ENCODE measurements at regions not wholly inside any gene's neighbourhood (a gene's known extent, or its start where the extent isn't known, plus 50 kb on each side); places are given as distances from the start of the nearest gene placed in this dataset.

DNA sequence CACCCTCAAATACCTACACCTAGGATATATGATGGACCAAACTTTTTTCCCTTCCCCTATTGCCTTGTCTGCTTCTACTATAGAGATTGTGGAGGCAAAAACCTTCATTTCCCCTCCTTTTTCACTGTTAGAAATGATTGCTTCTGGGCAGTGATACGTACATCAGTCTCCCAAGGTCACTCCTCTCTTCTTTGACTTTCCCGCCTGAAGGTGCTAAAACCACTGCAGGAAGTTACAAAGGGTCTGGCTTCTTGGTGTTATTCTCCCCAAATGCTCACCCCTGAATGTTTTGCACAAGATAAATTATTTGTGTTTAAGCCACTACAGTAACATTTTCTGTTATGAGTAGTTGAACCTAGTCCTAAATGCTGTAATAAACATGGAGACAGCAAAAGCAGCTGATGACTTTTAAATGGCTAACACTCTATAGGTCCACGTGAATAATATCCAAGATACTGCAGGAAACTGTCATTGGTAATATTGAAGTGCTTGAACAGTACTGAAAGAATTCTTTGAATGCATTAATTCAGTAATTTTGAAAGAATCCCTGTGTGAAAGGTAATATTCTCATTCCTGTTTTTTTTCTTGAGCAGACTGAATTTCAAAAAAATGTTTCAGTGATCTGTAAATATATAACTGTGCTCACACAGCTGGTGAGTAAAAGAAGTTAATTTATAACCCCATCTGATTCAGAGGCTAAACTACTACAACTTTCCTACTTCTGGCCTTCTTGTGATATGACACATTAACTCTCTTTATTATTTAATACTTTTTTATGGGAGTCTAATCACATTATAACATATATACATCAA, 865.1 kb downstream of the EFNB2 start:
- ATAC-seq (no peak), DNase-seq (no peak)
- Mint-ChIP-seq H3K4me1 (no peaks in the 10 kb centered on the region), H3K4me3 (no peak overlapping the region), H3K27me3 (no peaks in the 10 kb centered on the region), H3K27ac (no peak overlapping the region), H3K36me3 (no peaks in the 10 kb centered on the region), H3K9me3 (peaks cover 0 to 9% (median 0%) of the 10 kb centered on the region in 11 donors)
- POLR2A ChIA-PET: no interaction called here
- no peaks in the 10 kb centered on the region for H3K4me1 ChIP-seq (ENCODE audit: control insufficient read depth in 2 of 2, insufficient read depth in 2 of 2, low read length in 2 of 2)
- intact Hi-C loops (cut with micrococcal nuclease): no loop called here
- H3K27ac ChIP-seq (ENCODE audit: low read depth, low read length): no peak overlapping the region
- H3K4me3 ChIP-seq (ENCODE audit: low read length): no peak overlapping the region
- no peaks in the 10 kb centered on the region for H3K9me3 ChIP-seq (ENCODE audit: control insufficient read depth in 2 of 3, low read length in 3 of 3)
- CTCF ChIA-PET: no interaction called here
- H3K27me3 ChIP-seq (ENCODE audit: control insufficient read depth in 2 of 2, insufficient read depth in 2 of 2, low read length in 2 of 2): no peaks in the 10 kb centered on the region
- no peaks in the 10 kb centered on the region for H3K36me3 ChIP-seq (ENCODE audit: control insufficient read depth in 2 of 3, insufficient read depth in 3 of 3, low read length in 3 of 3)

DNA sequence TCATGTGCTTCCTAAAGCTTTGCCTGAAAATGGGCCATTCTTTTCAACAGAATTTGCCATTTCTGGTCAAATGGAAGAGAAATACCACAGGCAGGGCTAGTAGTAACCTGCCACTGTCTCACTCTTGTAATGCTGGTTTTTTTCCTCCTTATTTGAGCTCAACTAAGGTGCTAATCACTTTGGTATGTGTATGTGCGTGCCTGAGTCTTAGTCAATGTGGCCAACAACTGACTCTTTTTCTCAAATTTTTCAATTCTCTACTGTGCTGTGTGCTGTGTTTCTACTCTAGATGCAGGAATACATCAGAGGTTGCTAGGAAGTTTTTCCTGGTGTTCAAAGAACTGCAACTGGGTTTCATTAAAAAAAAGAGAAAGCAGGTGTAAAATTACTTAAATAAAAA, 870.2 kb downstream of the EFNB2 start:
- Histone ChIP-seq H3K36me3 (ENCODE audit: control insufficient read depth in 2 of 3, insufficient read depth in 3 of 3, low read length in 3 of 3) (no peaks in the 10 kb centered on the region), H3K27me3 (ENCODE audit: control insufficient read depth in 2 of 2, insufficient read depth in 2 of 2, low read length in 2 of 2) (no peaks in the 10 kb centered on the region), H3K27ac (ENCODE audit: low read depth, low read length) (no peak overlapping the region), H3K4me1 (ENCODE audit: control insufficient read depth in 2 of 2, insufficient read depth in 2 of 2, low read length in 2 of 2) (no peaks in the 10 kb centered on the region), H3K9me3 (ENCODE audit: control insufficient read depth in 2 of 3, low read length in 3 of 3) (no peaks in the 10 kb centered on the region), H3K4me3 (ENCODE audit: low read length) (no peak overlapping the region)
- DNase-seq: no peak
- CTCF ChIA-PET: no interaction called here
- Mint-ChIP-seq H3K27me3 (no peaks in the 10 kb centered on the region), H3K27ac (no peak overlapping the region), H3K36me3 (no peaks in the 10 kb centered on the region), H3K9me3 (peaks cover 0 to 2% (median 0%) of the 10 kb centered on the region in 11 donors), H3K4me3 (no peak overlapping the region), H3K4me1 (no peaks in the 10 kb centered on the region)
- POLR2A ChIA-PET: no interaction called here
- intact Hi-C loops (cut with micrococcal nuclease): no loop called here
- no peak for ATAC-seq

DNA sequence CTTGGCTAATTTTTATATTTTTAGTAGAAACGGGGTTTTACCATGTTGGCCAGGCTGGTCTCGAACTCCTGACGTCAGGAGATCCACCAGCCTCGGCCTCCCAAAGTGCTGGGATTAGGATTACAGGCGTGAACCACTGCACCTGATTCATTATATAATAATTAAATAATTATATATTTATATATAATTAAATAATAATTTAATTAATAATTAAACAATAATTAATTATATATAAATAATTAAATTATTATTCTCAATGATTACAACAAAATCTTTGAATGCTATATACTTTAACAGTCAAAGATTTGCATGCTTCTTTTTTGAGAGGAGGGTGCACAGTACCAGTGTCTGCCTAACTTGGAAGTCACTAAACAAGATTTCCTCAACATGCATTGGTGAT, 872.3 kb downstream of the EFNB2 start:
- Mint-ChIP-seq H3K27me3 (no peaks in the 10 kb centered on the region), H3K4me1 (no peaks in the 10 kb centered on the region), H3K27ac (no peak overlapping the region), H3K36me3 (no peaks in the 10 kb centered on the region), H3K4me3 (no peak overlapping the region), H3K9me3 (peaks cover 0 to 2% (median 0%) of the 10 kb centered on the region in 11 donors)
- no peaks in the 10 kb centered on the region for H3K36me3 ChIP-seq (ENCODE audit: control insufficient read depth in 2 of 3, insufficient read depth in 3 of 3, low read length in 3 of 3)
- no peaks in the 10 kb centered on the region for H3K27me3 ChIP-seq (ENCODE audit: control insufficient read depth in 2 of 2, insufficient read depth in 2 of 2, low read length in 2 of 2)
- ChIA-PET CTCF (no interaction called here), POLR2A (no interaction called here)
- no peak overlapping the region for H3K27ac ChIP-seq (ENCODE audit: low read depth, low read length)
- intact Hi-C loops (cut with micrococcal nuclease): no loop called here
- H3K4me3 ChIP-seq (ENCODE audit: low read length): no peak overlapping the region
- ATAC-seq (no peak), DNase-seq (no peak)
- H3K9me3 ChIP-seq (ENCODE audit: control insufficient read depth in 2 of 3, low read length in 3 of 3): no peaks in the 10 kb centered on the region
- H3K4me1 ChIP-seq (ENCODE audit: control insufficient read depth in 2 of 2, insufficient read depth in 2 of 2, low read length in 2 of 2): no peaks in the 10 kb centered on the region

DNA sequence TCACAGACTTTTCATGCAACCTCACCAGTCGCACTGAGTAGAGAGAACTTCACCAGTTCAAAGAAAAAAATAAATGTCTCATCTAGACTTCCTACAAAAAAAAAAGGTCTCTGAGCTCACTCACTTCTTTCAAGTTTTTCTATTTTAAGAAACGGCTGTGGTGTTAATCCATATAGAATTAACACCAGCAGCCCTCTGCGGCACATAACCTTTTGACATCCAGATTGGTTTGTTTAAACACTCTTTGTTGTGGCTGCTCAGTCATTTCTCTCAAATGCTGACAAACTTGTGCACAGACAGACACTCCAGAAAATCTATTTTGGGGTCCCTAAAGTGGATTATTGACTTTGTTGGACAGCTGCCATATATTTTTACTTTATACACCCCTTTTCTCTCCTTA, 874.9 kb downstream of the EFNB2 start:
- no peak overlapping the region for H3K27ac Mint-ChIP-seq
- CTCF ChIA-PET: no interaction called here

DNA sequence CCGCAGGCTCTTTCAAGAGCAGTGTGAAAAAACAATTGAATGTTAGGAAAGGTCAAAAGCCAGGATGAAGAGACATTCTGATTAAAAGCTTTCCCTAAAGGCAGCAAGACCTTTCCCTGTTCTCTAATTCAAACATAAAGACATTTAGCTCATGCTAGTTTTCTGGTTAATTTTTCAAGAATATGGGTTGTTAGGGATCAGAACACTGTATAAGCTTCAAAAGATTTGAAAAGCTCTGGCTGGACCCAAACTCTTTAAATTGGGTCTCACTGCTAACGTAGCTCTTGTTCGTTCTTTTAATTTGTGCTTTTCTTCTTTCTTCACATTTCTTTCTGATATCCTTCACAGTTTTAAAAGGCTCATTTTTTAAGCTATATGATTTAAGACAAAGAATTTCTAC, 877.0 kb downstream of the EFNB2 start:
- intact Hi-C loops (cut with micrococcal nuclease): no loop called here
- H3K4me3 ChIP-seq (ENCODE audit: low read length): no peak overlapping the region
- Mint-ChIP-seq H3K27ac (no peak overlapping the region), H3K4me1 (no peaks in the 10 kb centered on the region), H3K36me3 (no peaks in the 10 kb centered on the region), H3K9me3 (peaks cover 0 to 6% (median 0%) of the 10 kb centered on the region in 11 donors), H3K4me3 (no peak overlapping the region), H3K27me3 (no peaks in the 10 kb centered on the region)
- ChIA-PET CTCF (no interaction called here), POLR2A (no interaction called here)
- H3K27ac ChIP-seq (ENCODE audit: low read depth, low read length): no peak overlapping the region
- no peaks in the 10 kb centered on the region for H3K9me3 ChIP-seq (ENCODE audit: control insufficient read depth in 2 of 3, low read length in 3 of 3)
- DNase-seq (no peak), ATAC-seq (no peak)
- H3K36me3 ChIP-seq (ENCODE audit: control insufficient read depth in 2 of 3, insufficient read depth in 3 of 3, low read length in 3 of 3): no peaks in the 10 kb centered on the region
- no peaks in the 10 kb centered on the region for H3K27me3 ChIP-seq (ENCODE audit: control insufficient read depth in 2 of 2, insufficient read depth in 2 of 2, low read length in 2 of 2)
- no peaks in the 10 kb centered on the region for H3K4me1 ChIP-seq (ENCODE audit: control insufficient read depth in 2 of 2, insufficient read depth in 2 of 2, low read length in 2 of 2)

More for the DNA sequence above, 874.9 kb downstream of the EFNB2 start:
- ATAC-seq (no peak), DNase-seq (no peak)
- H3K4me3 Mint-ChIP-seq: no peak overlapping the region
- H3K36me3 ChIP-seq (ENCODE audit: control insufficient read depth in 2 of 3, insufficient read depth in 3 of 3, low read length in 3 of 3): no peaks in the 10 kb centered on the region
- no peaks in the 10 kb centered on the region for H3K27me3 Mint-ChIP-seq
- H3K4me3 ChIP-seq (ENCODE audit: low read length): no peak overlapping the region
- H3K4me1 ChIP-seq (ENCODE audit: control insufficient read depth in 2 of 2, insufficient read depth in 2 of 2, low read length in 2 of 2): no peaks in the 10 kb centered on the region
- intact Hi-C loops (cut with micrococcal nuclease): no loop called here
- POLR2A ChIA-PET: no interaction called here
- H3K9me3 Mint-ChIP-seq: peaks cover 0 to 6% (median 0%) of the 10 kb centered on the region in 11 donors
- no peaks in the 10 kb centered on the region for H3K9me3 ChIP-seq (ENCODE audit: control insufficient read depth in 2 of 3, low read length in 3 of 3)
- H3K4me1 Mint-ChIP-seq: no peaks in the 10 kb centered on the region
- H3K27ac ChIP-seq (ENCODE audit: low read depth, low read length): no peak overlapping the region
- no peaks in the 10 kb centered on the region for H3K27me3 ChIP-seq (ENCODE audit: control insufficient read depth in 2 of 2, insufficient read depth in 2 of 2, low read length in 2 of 2)
- no peaks in the 10 kb centered on the region for H3K36me3 Mint-ChIP-seq

DNA sequence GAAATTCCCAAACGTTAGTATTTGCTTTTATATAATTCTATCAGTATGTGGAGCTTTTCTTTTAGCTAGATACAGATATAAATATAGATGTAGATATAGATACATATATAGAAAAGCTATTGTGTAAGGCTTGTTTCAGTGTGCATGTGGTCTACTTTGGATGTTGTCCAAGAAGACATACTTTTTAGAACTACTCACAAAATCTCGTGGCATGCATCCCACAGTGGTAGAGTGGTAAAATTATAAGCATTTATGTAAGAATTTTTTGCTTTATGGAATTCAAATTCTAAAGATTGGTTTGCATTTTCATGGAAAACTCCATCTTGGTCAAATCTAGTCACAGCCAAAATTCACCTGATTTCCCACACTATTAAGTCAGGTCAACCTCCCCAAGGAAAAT, 880.4 kb downstream of the EFNB2 start:
- ATAC-seq: no peak
- H3K4me1 ChIP-seq (ENCODE audit: control insufficient read depth in 2 of 2, insufficient read depth in 2 of 2, low read length in 2 of 2): no peaks in the 10 kb centered on the region
- no peak overlapping the region for H3K27ac Mint-ChIP-seq

DNA sequence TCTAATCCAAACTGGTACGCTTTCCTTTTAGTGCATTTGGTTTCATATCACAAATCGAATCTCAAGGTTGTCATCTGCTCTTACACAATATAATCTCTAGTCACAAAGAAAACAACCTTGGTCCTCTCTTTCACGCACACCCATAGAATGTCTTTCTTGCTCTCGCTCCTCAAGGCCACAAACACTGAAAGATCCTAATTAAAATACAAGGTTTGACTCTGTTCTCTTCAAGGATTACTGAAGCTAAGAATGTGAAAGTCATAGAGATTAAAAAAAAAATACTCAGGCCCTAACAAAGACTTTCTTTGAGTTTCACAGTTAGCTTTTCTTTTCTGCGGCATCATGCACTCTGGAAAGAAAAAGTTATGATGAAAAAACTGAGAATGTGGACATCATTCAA, 891.5 kb downstream of the EFNB2 start:
- ATAC-seq (no peak), DNase-seq (no peak)
- H3K36me3 Mint-ChIP-seq: no peaks in the 10 kb centered on the region
- no peaks in the 10 kb centered on the region for H3K36me3 ChIP-seq (ENCODE audit: control insufficient read depth in 2 of 3, insufficient read depth in 3 of 3, low read length in 3 of 3)
- intact Hi-C loops (cut with micrococcal nuclease): no loop called here
- H3K4me1 ChIP-seq (ENCODE audit: control insufficient read depth in 2 of 2, insufficient read depth in 2 of 2, low read length in 2 of 2): no peaks in the 10 kb centered on the region
- ChIA-PET CTCF (interaction anchor here (0.6 kb wide), 1 partner anchor 504 kb away, joined by 3 read pairs; no protein-coding TSS in a partner anchor), POLR2A (no interaction called here)
- H3K4me1 Mint-ChIP-seq: no peaks in the 10 kb centered on the region
- peaks cover 0 to 24% (median 8%) of the 10 kb centered on the region in 11 donors for H3K9me3 Mint-ChIP-seq
- H3K9me3 ChIP-seq (ENCODE audit: control insufficient read depth in 2 of 3, low read length in 3 of 3): no peaks in the 10 kb centered on the region
- H3K27me3 ChIP-seq (ENCODE audit: control insufficient read depth in 2 of 2, insufficient read depth in 2 of 2, low read length in 2 of 2): no peaks in the 10 kb centered on the region
- no peak overlapping the region for H3K4me3 Mint-ChIP-seq
- H3K4me3 ChIP-seq (ENCODE audit: low read length): no peak overlapping the region
- no peaks in the 10 kb centered on the region for H3K27me3 Mint-ChIP-seq
- no peak overlapping the region for H3K27ac ChIP-seq (ENCODE audit: low read depth, low read length)
- H3K27ac Mint-ChIP-seq: no peak overlapping the region

More for the DNA sequence above, 880.4 kb downstream of the EFNB2 start:
- no peaks in the 10 kb centered on the region for H3K36me3 ChIP-seq (ENCODE audit: control insufficient read depth in 2 of 3, insufficient read depth in 3 of 3, low read length in 3 of 3)
- Mint-ChIP-seq H3K36me3 (no peaks in the 10 kb centered on the region), H3K4me1 (no peaks in the 10 kb centered on the region), H3K27me3 (no peaks in the 10 kb centered on the region), H3K4me3 (no peak overlapping the region), H3K9me3 (peaks cover 0 to 15% (median 1%) of the 10 kb centered on the region in 11 donors)
- H3K4me3 ChIP-seq (ENCODE audit: low read length): no peak overlapping the region
- intact Hi-C loops (cut with micrococcal nuclease): no loop called here
- H3K27ac ChIP-seq (ENCODE audit: low read depth, low read length): no peak overlapping the region
- H3K9me3 ChIP-seq (ENCODE audit: control insufficient read depth in 2 of 3, low read length in 3 of 3): no peaks in the 10 kb centered on the region
- no peaks in the 10 kb centered on the region for H3K27me3 ChIP-seq (ENCODE audit: control insufficient read depth in 2 of 2, insufficient read depth in 2 of 2, low read length in 2 of 2)
- no peak for DNase-seq
- POLR2A ChIA-PET: no interaction called here
- CTCF ChIA-PET: no interaction called here
